HG03135 (cell line): ENCODE measurements at regions not wholly inside any gene's neighbourhood (a gene's known extent, or its start where the extent isn't known, plus 50 kb on each side); places are given as distances from the start of the nearest gene placed in this dataset.
"Not testable (repeated sequence)": the region's sequence is repeated elsewhere in the genome, so short reads cannot be mapped to it uniquely, and the experiment has no call there.

Source experiments
- ATAC-seq: cut with Tn5 transposase; IDR thresholded peaks from one replicate; pipeline ENCODE4 v1.9.1; 2021; ENCODE audit warnings: mild to moderate bottlenecking, moderate library complexity; ENCODE audit not compliant: unreplicated experiment

DNA sequence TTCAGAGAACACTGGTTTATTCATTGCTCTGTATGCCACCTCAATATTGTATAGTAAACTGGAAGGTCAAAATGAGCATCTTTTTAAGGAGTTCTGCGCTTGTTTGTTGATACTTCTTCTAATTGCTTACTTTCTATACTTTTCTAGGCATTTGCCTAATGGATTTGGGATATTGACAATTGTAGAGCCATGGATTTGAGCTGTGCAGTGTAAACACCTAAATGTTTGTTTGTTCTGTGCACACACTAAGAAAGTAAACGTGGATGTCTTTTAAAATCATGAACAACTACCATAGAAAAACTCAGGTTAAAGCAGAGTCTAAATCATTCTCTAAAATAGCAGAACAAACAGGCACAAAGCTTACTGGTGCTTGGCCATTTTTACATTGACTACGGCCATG is 436.6 kb upstream of the GBE1 start:
- ATAC-seq, result no peak

DNA sequence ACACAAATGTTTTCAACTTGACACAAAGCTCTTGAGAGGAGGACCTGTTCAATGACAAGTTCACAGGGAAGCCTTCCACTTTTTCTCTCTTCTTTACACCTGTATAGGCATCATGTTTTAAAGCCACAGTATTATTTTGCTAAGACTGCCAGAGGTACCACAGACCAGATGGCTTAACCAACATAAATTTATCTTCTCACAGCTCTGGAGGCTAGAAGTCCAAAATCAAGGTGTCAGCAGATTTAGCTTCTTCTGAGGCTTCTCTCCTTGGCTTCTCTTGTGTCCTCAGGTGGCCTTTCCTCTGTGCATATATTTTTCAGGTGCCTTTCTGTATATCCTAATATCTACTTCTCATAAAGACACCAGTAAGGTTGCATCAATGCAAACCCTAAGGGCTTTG is 435.2 kb upstream of the GBE1 start:
- no peak for ATAC-seq

DNA sequence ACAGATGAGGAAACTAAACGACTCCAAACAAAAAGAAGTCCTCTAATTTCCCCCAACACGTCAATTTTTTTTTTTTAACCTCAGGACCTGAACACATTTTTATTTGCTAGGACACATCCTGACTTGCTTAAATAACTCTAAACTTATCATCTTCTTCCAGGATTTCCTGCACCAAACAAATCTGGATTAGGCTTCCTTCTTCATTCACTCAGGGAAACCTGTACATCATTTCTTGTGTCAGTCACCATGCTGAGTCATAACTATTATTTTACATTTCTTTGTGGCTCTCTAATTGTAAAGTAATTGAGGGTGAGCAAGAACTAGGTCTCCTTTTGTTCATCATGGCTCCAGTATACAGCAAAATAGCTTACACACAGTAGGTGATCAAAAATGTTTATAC is 433.4 kb upstream of the GBE1 start:
- no peak for ATAC-seq

DNA sequence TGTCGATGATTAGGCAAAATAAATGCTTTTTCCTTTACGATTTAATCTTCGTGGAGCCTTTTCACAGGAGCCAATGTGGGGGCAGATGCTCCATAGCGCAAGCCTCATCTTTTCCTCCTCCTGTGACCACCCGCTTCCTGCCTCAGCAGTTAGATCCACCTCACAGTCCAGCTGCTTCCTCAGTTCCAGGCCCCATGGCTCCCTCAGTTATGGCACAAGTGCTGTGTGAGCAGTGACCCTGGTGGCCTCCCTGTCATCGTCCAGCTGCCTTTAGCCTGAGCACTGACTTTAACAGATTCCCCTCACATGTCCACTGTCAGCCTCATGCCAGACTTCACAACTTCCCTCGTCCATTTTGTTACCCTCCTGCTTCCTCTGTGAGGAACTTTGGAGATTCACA is 424.6 kb upstream of the GBE1 start:
- no peak for ATAC-seq

DNA sequence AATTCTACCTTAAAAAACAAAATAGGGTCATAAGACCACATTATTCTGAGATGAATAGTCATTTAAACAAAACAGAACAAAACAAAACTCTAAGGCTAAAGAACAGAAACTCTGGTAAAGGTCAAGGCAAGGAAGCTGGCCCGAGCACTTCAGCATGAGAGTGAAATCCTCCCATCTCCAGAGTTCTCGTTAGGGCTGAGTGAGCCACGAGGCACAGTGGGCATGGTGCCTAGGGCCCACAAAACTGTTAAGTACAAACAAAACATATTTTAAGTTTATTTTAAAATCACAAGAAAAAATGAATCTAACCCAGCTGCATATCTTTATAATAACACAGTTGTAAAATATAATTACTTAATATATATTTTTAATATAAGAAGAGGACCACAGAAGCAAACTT is 417.8 kb upstream of the GBE1 start:
- no peak for ATAC-seq

- no peak for ATAC-seq
These were observed 416.8 kb upstream of the GBE1 start for GRCh38 chr3:82178291-82178690.

DNA sequence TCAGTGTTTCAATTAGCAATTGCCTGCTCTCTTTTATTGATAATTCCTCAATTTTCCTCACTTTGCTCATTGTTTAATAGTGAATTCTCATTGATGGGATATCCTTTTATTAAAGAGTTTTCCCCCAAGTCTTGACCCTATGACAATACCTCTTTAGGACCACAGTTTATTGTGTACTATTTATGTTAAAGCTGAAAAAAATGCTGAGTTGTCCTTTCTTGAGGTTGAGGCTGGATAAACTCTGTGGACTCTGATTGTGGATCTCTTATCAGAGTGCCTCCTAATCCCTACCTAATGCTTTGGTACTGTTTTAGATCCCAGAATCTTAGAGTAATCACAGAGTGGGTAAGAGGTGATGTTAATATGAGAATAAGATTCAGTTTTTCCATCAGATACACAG is 416.3 kb upstream of the GBE1 start:
- ATAC-seq, result no peak

DNA sequence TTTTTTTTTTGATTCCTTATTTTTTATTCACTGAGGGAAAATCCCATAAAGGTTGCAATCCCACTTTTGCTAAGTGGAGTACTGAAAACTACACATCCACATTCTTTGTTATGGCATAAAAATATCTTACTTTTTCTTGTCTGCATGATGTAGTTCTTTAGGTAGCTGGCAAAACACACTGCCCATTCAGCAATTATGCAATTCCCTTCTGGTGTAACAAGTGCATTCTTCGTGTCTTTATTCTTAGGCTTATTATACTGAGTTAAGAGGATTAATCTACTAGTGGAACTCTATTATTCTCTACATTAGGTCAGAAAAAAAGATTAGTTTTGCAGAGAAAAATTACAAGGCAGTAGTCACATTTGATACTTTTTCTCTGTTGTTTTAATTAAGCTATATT is 403.8 kb upstream of the GBE1 start:
- no peak for ATAC-seq

DNA sequence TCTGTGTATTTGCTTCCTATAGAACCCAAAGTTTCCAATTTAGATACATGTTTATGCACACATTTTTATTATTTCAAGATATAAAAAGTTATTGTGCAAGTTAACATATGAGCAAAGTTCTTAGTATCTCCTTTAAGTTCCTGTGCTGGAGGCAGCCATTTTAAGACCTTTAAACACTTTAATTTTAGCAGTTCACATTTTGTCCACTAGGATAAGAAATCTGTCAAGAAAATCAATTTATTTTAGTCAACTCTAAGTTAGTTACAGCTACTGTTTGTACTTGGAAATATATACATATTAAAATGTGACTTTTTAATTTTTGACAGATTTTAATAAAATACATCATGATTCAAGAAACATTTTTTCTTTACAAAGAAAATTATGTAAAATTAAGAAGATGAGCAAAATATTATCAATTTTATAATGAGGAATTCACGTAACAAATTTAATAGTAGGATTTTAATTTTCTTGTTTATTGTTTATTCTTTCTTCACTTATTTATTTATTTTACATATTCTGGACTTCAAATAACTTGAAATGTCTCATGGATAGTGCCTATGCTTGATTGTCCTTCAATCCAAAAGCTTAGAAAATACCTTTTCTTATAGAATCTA is 402.6 kb upstream of the GBE1 start:
- peak; percentile 60 for ATAC-seq

DNA sequence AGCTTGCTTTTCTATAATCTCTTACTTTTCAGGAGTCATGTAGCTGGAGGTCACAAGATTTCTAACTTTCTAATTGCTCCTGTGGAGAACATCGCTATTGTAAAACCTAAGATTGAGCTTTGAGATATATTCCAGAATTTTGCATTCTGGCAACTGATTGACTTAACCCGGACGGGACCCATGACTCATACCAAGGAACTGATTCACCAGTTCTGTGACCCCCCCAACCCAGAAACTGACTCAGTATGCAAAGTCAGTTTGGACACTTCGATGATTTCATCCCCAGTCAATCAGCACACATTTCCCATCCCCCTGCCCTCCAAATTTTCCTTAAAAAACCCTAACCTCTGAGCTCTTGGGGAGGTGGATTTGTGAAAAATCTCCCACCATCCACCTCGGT is 396.5 kb upstream of the GBE1 start:
- no peak for ATAC-seq

GRCh38 chr3:82153892-82154291 is 392.4 kb upstream of the GBE1 start:
- not testable (repeated sequence) for ATAC-seq

- ATAC-seq, result no peak
These were observed 384.3 kb upstream of the GBE1 start for GRCh38 chr3:82145742-82146141.

- ATAC-seq, result no peak
These were observed 383.4 kb upstream of the GBE1 start for GRCh38 chr3:82144811-82145210.

DNA sequence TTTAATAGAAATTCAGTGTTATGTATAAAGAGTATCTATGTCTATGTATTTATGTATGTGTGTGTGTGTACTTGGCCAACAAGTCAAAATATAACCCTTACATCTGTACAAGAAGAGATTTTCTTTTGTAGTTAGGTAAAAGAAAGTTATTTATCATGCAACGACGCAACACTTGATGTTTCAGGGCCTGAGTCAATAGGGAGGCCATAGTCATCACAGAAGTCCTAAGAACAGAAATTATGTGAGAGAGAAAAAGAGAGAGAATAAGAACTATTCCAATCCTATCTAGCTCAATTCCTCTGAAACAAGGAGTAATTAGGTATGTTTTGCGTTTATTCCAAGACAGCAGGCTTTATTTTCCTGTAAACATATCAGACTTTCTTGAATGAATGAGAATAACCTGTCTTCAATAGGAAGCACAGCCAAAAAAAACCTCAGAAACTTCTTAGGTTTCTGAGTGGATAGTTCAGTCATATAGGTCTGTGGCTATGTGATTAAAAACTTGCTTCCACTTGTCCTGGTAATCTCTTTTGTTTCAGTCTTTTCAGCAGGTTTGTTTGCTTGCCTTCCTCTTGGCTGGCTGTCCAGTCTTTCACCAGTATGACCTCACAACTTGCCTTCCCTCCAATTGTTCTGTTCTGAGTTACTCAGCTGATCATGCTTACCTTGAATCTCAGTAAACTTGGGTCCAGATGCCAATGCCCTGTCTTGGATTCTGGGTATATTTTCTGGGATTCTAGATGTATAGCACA is 382.4 kb upstream of the GBE1 start:
- ATAC-seq, result no peak

- no peak for ATAC-seq
These were observed 380.1 kb upstream of the GBE1 start for GRCh38 chr3:82141592-82141991.

GRCh38 chr3:82137861-82138260 is 376.4 kb upstream of the GBE1 start:
- ATAC-seq, result no peak

GRCh38 chr3:82137050-82137449 is 375.6 kb upstream of the GBE1 start:
- ATAC-seq, result no peak

DNA sequence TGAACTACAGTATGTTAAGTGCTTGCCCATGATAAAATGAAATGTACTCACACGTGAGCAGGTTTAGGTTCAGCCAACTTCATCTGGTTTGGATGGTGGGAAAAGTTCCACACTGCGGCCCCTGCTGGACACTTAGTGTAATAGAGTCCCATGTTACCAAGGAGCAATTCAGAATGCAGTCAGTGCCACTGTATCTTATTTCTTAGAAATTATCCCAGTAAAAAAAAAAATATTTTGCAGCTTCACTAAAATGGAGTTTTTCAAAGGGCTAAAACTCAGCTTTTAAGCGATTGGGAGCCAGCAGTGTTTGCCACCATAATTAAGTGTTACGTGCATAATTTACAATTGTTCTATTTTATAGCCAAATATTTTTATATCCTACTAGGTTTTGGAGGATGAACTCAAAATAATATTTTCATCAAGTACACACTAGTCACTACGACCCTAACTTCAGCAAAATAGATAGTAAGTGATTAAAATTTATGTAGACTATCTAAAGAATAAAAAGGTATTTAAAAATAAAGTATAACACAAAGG is 371.7 kb upstream of the GBE1 start:
- peak; percentile 87 for ATAC-seq

DNA sequence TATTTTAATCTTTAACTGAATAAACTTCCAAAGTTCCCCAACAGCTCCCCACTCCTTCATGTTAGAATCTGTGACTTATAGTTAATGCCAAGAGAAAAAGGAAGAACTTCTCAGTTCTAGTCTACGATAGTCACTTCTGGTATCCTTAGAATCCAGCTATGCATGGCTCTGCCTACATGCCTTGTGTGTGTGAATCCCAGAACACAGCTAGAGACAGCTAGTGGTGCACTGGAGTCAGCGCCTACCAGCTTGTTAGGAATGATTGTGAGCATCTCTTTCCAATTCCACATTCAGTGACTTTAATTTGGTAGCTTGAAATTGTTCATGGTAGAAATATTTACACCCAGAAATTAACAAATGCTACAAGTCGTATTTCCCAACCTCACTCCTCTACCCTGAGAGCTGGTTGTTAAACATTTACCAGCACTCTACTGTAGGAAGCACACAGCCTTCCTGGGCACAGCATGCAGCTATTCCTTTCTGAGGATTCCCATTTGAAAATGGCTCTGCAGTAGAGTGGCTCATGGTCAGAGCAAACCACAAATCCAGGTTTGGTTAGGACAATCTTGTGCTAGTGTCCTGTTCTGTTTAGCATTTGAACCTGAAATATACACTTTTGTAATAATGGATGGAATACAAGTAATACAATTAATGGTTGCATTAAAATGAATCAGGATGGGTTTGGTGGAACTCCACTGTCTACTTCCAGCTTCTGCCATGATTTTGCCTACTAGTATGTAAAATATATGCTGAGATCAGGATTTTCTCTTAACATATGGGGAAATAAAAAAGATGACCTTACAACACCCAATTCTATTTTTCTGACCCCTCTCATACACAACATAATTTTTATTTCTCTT is 371.0 kb upstream of the GBE1 start:
- no peak for ATAC-seq

DNA sequence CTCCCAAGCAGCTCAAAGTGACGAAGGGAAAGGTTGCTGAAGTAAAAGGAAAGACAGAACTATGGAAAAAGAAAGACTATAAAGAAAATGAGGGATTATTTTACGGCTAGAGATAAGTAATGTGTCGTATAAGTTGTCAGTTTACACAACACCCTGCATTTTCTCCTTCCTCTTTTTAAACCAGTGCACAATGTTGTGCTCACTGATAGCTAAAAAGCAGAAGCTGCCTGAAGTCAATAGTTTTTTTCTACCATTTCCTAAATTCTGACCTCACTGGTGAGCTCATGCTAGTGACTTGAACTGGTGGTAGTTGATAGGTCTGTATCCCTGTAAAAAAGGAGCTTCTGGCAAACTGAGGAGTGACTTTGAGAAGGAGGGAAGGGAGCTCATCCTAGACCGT is 368.6 kb upstream of the GBE1 start:
- no peak for ATAC-seq

DNA sequence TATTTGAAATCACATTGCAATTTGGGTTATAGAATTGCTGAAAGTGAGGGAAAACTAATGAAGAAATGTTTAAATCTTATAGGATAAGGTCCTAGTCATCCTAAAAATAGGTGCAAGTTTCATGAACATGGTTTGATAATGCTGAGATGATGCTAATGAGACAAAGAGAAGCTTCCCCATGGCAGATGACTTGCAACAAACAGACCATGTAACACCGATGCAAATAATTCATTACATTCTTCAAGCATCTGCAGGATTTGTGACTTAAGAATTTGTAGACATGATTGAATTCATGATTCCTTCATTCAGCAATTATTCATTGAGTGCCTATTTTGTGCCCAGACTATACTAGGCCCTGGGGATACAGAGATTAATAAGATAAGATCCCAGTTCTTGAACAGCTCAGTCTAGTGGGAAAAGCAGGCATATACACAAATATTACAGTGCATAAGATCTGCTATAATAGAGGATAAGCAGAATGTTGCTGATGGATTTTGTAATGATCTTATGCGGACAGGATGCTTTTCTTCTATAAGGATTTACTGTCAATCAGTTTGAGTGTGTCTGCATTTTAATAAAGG is 367.9 kb upstream of the GBE1 start:
- ATAC-seq, result no peak
